Dedifferentiated amniotic fluid mesenchymal stem cell (primary cell): ENCODE measurements at regions not wholly inside any gene's neighbourhood (a gene's known extent, or its start where the extent isn't known, plus 50 kb on each side); places are given as distances from the start of the nearest gene placed in this dataset.

Experiments used
- DNase-seq: peaks from one replicate; pipeline ENCODE4 v3.0.0-alpha.2; 2016; ENCODE audit errors: extremely low spot score

GRCh38 chrX:104307341-104307740 lies 52.6 kb upstream of the ESX1 start:
- no peak for DNase-seq

GRCh38 chrX:104306180-104306579 lies 51.4 kb upstream of the ESX1 start:
- DNase-seq: no peak
